C4-2B (cell line): ENCODE measurements at regions not wholly inside any gene's neighbourhood (a gene's known extent, or its start where the extent isn't known, plus 50 kb on each side); places are given as distances from the start of the nearest gene placed in this dataset.

Source experiments
- H3K27ac ChIP-seq: fragments of 450-650 bp; 2 replicates; pipeline ENCODE4 v1.5.1; 2017
- CTCF ChIP-seq: fragments of 450-650 bp; conservative IDR thresholded peaks from 2 replicates; pipeline ENCODE4 v1.5.1; 2017; ENCODE audit warnings: mild to moderate bottlenecking
- ZFX ChIP-seq: fragments of 450-650 bp; IDR thresholded peaks from 2 replicates; pipeline ENCODE4 v1.6.1; 2017

GRCh38 chr10:22058201-22058600 lies 54.7 kb upstream of the DNAJC1 start:
- no peak overlapping the region for H3K27ac ChIP-seq
- TF ChIP-seq CTCF (no peak), ZFX (no peak)

GRCh38 chr10:22054961-22055360 lies 51.4 kb upstream of the DNAJC1 start:
- H3K27ac ChIP-seq: no peak overlapping the region
- TF ChIP-seq ZFX (no peak), CTCF (no peak)
